T-helper 1 cell (primary cell): ENCODE measurements at regions not wholly inside any gene's neighbourhood (a gene's known extent, or its start where the extent isn't known, plus 50 kb on each side); places are given as distances from the start of the nearest gene placed in this dataset.

ENCODE experiments used
- DNase-seq, 5 donors: peaks; one replicate each; pipeline ENCODE4 v3.0.0-alpha.2; 2012 to 2020

DNA sequence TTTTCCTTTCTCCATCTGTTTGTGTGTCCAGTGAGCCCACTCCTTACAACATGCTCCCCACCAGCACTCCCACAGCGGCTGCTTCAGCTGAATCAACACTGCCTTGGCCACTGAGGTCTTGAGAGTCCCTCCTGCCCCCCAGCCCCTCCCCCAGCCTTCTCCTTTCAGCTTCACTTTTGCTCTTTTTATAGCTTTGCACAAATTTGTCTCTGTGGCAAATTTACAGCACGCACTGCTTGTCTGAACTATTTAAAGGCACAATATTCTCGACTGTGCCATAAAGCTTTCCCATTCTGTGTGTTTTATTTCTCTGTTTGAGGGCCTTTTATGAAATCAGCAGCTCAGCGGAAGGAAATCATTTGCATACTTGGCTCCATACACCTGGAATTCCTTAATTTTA is 579.3 kb downstream of the TOX3 start:
- DNase-seq: no peak

DNA sequence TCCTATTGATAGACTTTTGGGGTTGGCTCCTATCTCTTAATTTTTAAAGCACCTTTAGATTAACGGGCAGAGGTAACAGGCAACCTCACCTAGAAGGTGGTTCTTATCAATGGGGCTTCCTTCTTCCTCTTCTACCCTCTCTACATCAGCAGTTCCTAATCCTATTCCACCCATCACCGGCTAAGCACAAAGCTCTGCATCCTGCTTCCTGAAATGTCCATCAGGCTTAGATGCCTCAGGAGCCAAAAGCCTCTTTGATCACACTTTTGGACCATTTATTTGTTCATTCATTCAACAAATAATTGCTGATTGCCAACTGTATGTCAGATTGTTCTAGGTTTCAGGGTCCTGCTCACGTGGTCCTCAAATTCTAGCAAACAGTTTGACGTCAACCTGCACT is 586.0 kb downstream of the TOX3 start:
- no peak for DNase-seq

GRCh38 chr16:51953286-51953985 is 593.5 kb downstream of the TOX3 start:
- DNase-seq: no peak

GRCh38 chr16:51952500-51952899 is 594.4 kb downstream of the TOX3 start:
- DNase-seq: no peak

GRCh38 chr16:51951668-51952298 is 595.2 kb downstream of the TOX3 start:
- no peak for DNase-seq

GRCh38 chr16:51950118-51950780 is 596.7 kb downstream of the TOX3 start:
- DNase-seq: no peak

DNA sequence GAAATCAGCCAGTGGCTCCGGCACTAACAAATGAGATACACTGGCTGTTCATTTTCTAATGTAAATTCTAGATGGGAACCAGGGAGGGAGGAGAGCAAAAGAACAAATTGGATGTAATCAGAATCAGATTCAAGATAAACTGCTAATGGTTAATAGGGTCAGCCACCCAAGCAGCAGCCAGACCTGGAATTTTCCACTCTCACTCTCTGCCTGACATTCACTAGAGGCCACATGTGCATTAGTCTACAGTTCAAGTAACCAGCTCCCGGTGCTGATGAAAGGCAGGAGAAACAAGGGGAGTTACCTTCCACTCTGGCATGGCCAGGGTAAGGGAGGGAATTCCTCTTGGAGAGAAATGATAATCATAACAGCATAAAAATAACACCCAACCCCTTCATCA is 597.7 kb downstream of the TOX3 start:
- DNase-seq: no peak

- no peak for DNase-seq
Measured at GRCh38 chr16:51941412-51941811, 605.5 kb downstream of the TOX3 start.

- DNase-seq: no peak
Measured at GRCh38 chr16:51940183-51940582, 606.8 kb downstream of the TOX3 start.

DNA sequence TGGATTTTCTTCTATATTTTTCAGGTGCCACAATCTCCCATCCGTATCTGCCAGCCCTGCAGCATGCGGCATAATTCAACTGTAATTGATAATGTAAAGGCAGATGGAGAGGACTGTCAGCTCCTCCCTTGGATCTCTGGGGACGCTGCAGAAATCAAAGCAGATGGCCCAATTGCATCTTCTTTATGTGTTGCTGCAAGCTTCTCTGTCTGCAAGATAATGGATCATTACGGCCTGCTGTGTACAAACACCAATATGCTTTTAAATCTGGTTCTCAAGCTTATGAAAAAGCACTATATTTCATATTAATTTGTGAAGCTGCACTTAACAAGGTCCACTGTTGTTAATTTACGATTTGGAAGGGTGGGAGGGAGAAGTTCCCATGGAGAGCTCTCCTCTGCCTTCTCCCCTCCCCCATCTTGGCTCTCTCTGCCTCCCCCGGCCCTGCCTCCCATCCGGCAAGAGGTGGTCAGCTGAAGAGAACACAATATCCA is 607.5 kb downstream of the TOX3 start:
- DNase-seq: no peak

GRCh38 chr16:51938861-51939260 is 608.1 kb downstream of the TOX3 start:
- DNase-seq: no peak

- DNase-seq: no peak
Measured at GRCh38 chr16:51937771-51938170, 609.2 kb downstream of the TOX3 start.

GRCh38 chr16:51936846-51937245 is 610.1 kb downstream of the TOX3 start:
- DNase-seq: no peak

DNA sequence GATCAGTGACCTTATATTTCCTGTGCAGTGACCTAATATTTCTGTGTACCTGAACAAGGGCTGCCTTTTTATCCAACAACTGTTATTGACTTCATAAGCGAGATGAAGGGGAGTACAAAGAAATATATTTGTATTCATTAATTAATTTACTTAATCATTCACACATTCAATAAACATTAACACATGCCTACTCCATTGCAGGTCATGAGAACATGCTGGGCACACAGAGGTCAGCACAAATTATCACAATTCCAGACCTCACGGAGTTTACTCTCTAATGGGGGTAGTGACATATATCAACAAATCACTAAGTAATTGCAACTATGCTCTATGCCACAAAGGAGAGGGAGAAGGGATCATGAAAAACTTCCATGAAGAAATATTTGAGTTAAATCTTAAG is 614.6 kb downstream of the TOX3 start:
- no peak for DNase-seq

GRCh38 chr16:51931653-51932052 is 615.3 kb downstream of the TOX3 start:
- no peak for DNase-seq

DNA sequence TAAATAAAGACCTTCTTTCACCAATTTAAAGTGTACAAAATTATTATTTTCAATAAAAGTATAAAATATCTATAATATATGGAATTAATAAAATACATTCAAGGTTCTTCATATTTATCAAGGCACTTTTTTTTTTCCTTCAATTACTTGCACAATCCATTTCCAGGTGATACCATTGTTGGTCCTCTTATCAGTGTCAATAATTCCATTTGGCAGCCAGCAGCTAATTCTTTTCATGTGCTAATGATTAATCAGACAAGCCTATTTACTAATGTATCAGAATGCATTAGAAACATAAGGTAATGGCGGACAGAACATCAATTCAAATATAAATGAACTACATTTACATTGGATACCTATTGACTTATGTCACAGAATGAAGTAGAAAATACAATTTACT is 622.2 kb downstream of the TOX3 start:
- DNase-seq: no peak

- DNase-seq: no peak
Measured at GRCh38 chr16:51922476-51922875, 624.5 kb downstream of the TOX3 start.

DNA sequence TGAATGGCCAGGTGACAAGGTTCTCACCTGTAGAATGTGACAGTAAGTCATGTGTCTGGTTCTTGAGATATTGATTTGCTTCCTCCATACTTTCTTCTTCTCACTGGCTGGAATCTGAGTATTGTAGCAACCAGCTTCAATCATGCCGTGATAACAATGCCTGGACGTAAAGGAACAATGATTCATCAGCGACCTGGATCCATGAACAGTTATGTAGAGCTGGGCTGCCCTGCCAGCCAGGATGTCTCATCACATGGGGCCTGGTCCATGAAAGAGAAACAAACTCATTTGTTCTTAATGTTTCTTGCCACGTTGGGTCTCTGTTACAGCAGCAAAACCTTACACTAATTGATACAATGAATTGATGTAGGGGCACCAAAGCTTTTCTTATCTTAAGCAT is 627.2 kb downstream of the TOX3 start:
- no peak for DNase-seq

DNA sequence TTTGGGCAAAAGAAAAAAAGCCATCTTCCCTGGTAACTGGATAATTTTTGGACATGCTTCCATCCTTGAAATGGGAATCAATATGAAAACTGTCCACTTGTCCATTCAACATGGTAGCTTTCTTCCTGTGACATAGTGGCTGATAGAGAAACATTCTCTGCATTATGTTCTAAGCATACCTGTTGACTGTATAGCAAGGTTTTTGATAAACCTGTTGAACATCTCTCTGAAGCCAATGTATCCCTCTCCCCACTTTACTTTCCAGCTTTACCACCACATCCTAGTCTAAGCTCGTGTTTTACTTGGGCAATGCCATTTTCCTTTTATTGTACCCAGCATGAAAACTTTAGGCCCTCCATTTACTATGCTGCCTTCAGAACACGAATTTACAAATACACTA is 630.1 kb downstream of the TOX3 start:
- no peak for DNase-seq

DNA sequence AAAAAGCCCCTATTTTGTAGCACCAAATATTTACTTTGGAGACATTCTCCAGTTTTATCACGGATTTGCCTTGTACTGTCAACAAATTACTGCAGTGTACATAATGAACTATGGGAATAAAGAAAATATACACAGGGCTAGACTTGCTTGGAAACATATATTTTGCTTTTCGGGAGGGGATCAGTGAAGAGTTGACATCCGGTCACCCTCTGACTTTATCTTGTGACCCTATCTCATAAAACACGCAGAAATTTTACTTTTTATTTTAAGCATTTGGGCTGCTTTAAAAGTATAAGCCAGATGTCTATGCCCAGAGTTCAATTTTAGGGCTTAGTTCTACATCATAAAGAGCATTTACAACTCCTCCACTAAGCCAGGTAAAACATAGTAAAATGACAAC is 630.7 kb downstream of the TOX3 start:
- no peak for DNase-seq

GRCh38 chr16:51907680-51908079 is 639.3 kb downstream of the TOX3 start:
- no peak for DNase-seq

GRCh38 chr16:51900221-51900780 is 646.6 kb downstream of the TOX3 start:
- DNase-seq: no peak

DNA sequence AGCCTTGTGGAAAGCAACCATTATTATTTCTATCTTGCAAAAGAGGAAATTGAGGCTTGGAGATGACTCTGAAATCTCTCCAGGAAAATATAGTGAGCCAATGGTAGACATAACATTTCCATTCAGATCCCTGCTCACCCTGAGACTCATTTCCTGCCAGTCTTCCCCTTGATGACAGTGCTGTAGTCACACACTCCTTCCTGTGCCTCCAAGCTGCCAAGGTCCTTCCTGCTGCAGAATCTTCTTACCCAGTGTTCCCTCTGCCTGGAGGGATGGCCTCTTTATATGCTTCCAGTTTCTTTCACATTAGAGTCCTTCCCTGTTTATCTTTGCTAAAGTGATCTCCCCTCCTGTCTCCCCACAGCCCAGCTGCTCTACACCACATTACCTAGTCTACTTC is 648.1 kb downstream of the TOX3 start:
- no peak for DNase-seq

- no peak for DNase-seq
Measured at GRCh38 chr16:51896013-51896412, 650.9 kb downstream of the TOX3 start.
